ENCODE measurements at regions not wholly inside any gene's neighbourhood (a gene's known extent, or its start where the extent isn't known, plus 50 kb on each side); places are given as distances from the start of the nearest gene placed in this dataset.

- Histone ChIP-seq H4K20me1 (ENCODE audit: insufficient read depth, low read length) (peaks cover 42% of the 10 kb centered on the region), H2AFZ (ENCODE audit: low read depth, low read length) (no peak overlapping the region), H3K9ac (ENCODE audit: low read length) (no peak overlapping the region), H3K4me1 (ENCODE audit: insufficient read depth, low read length) (no peaks in the 10 kb centered on the region), H3K79me2 (ENCODE audit: insufficient read depth, low read length) (peaks cover 62% of the 10 kb centered on the region), H3K4me3 (ENCODE audit: insufficient read depth, low read depth, low read length) (no peak overlapping the region), H3K4me2 (ENCODE audit: low read length) (no peak overlapping the region), H3K9me3 (ENCODE audit: insufficient read depth, low read depth, low read length) (no peaks in the 10 kb centered on the region), H3K36me3 (ENCODE audit: insufficient read depth, low read length) (no peaks in the 10 kb centered on the region), H3K27me3 (ENCODE audit: insufficient read depth, low read length) (no peaks in the 10 kb centered on the region), H3K27ac (ENCODE audit: low read depth, low read length) (no peak overlapping the region)
- FAIRE-seq (no peak), DNase-seq (ENCODE audit: low read depth) (no peak)
- TF ChIP-seq, protein P1, sequence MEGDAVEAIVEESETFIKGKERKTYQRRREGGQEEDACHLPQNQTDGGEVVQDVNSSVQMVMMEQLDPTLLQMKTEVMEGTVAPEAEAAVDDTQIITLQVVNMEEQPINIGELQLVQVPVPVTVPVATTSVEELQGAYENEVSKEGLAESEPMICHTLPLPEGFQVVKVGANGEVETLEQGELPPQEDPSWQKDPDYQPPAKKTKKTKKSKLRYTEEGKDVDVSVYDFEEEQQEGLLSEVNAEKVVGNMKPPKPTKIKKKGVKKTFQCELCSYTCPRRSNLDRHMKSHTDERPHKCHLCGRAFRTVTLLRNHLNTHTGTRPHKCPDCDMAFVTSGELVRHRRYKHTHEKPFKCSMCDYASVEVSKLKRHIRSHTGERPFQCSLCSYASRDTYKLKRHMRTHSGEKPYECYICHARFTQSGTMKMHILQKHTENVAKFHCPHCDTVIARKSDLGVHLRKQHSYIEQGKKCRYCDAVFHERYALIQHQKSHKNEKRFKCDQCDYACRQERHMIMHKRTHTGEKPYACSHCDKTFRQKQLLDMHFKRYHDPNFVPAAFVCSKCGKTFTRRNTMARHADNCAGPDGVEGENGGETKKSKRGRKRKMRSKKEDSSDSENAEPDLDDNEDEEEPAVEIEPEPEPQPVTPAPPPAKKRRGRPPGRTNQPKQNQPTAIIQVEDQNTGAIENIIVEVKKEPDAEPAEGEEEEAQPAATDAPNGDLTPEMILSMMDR (IDR thresholded peaks at IDR 0.05; ENCODE audit: insufficient read depth, low read depth, low read length): no peak
- TF ChIP-seq EZH2 (IDR thresholded peaks at IDR 0.05; ENCODE audit: insufficient read depth, low read length): no peak
- Mint-ChIP-seq H3K4me3 (ENCODE audit: unreplicated experiment) (no peak overlapping the region), H3K27ac (ENCODE audit: unreplicated experiment) (no peak overlapping the region), H3K36me3 (ENCODE audit: low read depth, unreplicated experiment) (peaks cover 2% of the 10 kb centered on the region), H3K4me1 (ENCODE audit: low read depth, unreplicated experiment) (peaks cover 8% of the 10 kb centered on the region), H3K9me3 (ENCODE audit: unreplicated experiment) (no peaks in the 10 kb centered on the region), H3K27me3 (ENCODE audit: low read depth, unreplicated experiment) (no peaks in the 10 kb centered on the region)
Observed at GRCh38 chr13:73960474-73960873, 173.7 kb downstream of the KLF12 start.

DNA sequence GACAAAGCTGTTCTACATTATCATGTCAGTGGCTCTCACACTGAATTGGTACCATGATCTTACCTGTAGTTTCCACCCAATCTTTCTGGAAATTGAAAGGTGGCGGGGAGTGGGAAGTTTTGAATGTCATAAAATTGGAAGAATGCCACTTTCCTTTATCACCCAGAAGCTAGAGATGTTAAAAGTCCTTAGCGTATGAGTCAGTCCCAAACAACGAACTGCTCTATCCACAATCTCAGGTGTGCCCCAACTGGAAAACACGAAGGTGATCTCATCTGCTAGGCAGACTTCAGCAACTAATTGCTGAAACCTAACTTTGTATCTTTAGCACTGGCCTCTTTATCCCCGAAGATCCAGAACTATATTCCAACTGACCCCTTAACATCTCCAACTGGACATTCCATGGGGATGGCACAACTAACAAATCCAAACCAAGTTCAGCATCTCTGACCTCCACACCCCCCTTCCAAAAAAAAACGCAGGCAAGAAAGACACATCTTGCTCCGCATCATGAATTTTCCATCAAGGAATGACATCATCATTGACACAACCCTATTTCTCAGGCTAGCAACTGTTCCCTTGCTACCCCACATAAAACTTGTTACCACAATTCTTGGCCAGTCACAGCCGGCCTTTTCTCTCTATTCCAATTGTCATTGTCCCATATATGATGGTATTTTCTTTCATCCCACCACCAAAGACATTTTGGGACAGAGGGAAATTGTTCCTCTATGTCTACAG lies 175.4 kb downstream of the KLF12 start:
- no peaks in the 10 kb centered on the region for H3K36me3 ChIP-seq (ENCODE audit: insufficient read depth, low read length)
- H3K4me1 ChIP-seq (ENCODE audit: insufficient read depth, low read length): no peaks in the 10 kb centered on the region
- no peaks in the 10 kb centered on the region for H3K9me3 ChIP-seq (ENCODE audit: insufficient read depth, low read depth, low read length)
- no peak overlapping the region for H3K9ac ChIP-seq (ENCODE audit: low read length)
- no peak overlapping the region for H2AFZ ChIP-seq (ENCODE audit: low read depth, low read length)
- H3K9me3 Mint-ChIP-seq (ENCODE audit: unreplicated experiment): no peaks in the 10 kb centered on the region
- peaks cover 2% of the 10 kb centered on the region for H3K36me3 Mint-ChIP-seq (ENCODE audit: low read depth, unreplicated experiment)
- no peak overlapping the region for H3K4me3 Mint-ChIP-seq (ENCODE audit: unreplicated experiment)
- no peak overlapping the region for H3K27ac Mint-ChIP-seq (ENCODE audit: unreplicated experiment)
- no peak overlapping the region for H3K4me3 ChIP-seq (ENCODE audit: insufficient read depth, low read depth, low read length)
- no peak overlapping the region for H3K4me2 ChIP-seq (ENCODE audit: low read length)
- peaks cover 11% of the 10 kb centered on the region for H3K4me1 Mint-ChIP-seq (ENCODE audit: low read depth, unreplicated experiment)
- DNase-seq (ENCODE audit: low read depth): no peak
- H3K27me3 Mint-ChIP-seq (ENCODE audit: low read depth, unreplicated experiment): no peaks in the 10 kb centered on the region
- no peak for FAIRE-seq
- peaks cover 30% of the 10 kb centered on the region for H4K20me1 ChIP-seq (ENCODE audit: insufficient read depth, low read length)
- H3K27ac ChIP-seq (ENCODE audit: low read depth, low read length): no peak overlapping the region
- no peaks in the 10 kb centered on the region for H3K27me3 ChIP-seq (ENCODE audit: insufficient read depth, low read length)
- TF ChIP-seq, protein P1 (IDR thresholded peaks at IDR 0.05; ENCODE audit: insufficient read depth, low read depth, low read length): no peak
- no peak for TF ChIP-seq EZH2 (IDR thresholded peaks at IDR 0.05; ENCODE audit: insufficient read depth, low read length)
- H3K79me2 ChIP-seq (ENCODE audit: insufficient read depth, low read length): peaks cover 55% of the 10 kb centered on the region

GRCh38 chr13:73957889-73958288 lies 176.3 kb downstream of the KLF12 start:
- Histone ChIP-seq H2AFZ (ENCODE audit: low read depth, low read length) (no peak overlapping the region), H3K9ac (ENCODE audit: low read length) (no peak overlapping the region), H3K4me2 (ENCODE audit: low read length) (no peak overlapping the region), H3K27ac (ENCODE audit: low read depth, low read length) (no peak overlapping the region), H3K27me3 (ENCODE audit: insufficient read depth, low read length) (no peaks in the 10 kb centered on the region), H3K9me3 (ENCODE audit: insufficient read depth, low read depth, low read length) (no peaks in the 10 kb centered on the region), H4K20me1 (ENCODE audit: insufficient read depth, low read length) (peaks cover 28% of the 10 kb centered on the region), H3K36me3 (ENCODE audit: insufficient read depth, low read length) (no peaks in the 10 kb centered on the region), H3K4me1 (ENCODE audit: insufficient read depth, low read length) (no peaks in the 10 kb centered on the region), H3K79me2 (ENCODE audit: insufficient read depth, low read length) (peaks cover 45% of the 10 kb centered on the region), H3K4me3 (ENCODE audit: insufficient read depth, low read depth, low read length) (no peak overlapping the region)
- Mint-ChIP-seq H3K36me3 (ENCODE audit: low read depth, unreplicated experiment) (peaks cover 3% of the 10 kb centered on the region), H3K9me3 (ENCODE audit: unreplicated experiment) (no peaks in the 10 kb centered on the region), H3K27me3 (ENCODE audit: low read depth, unreplicated experiment) (no peaks in the 10 kb centered on the region), H3K27ac (ENCODE audit: unreplicated experiment) (no peak overlapping the region), H3K4me3 (ENCODE audit: unreplicated experiment) (no peak overlapping the region), H3K4me1 (ENCODE audit: low read depth, unreplicated experiment) (peaks cover 15% of the 10 kb centered on the region)
- FAIRE-seq (no peak), DNase-seq (ENCODE audit: low read depth) (no peak)
- TF ChIP-seq, protein P1 (IDR thresholded peaks at IDR 0.05; ENCODE audit: insufficient read depth, low read depth, low read length): no peak
- TF ChIP-seq EZH2 (IDR thresholded peaks at IDR 0.05; ENCODE audit: insufficient read depth, low read length): no peak
